ENCODE measurements at regions not wholly inside any gene's neighbourhood (a gene's known extent, or its start where the extent isn't known, plus 50 kb on each side); places are given as distances from the start of the nearest gene placed in this dataset.
"Not testable (repeated sequence)": the region's sequence is repeated elsewhere in the genome, so short reads cannot be mapped to it uniquely, and the experiment has no call there.

GRCh38 chr6:113679051-113679450 is 178.1 kb upstream of the MARCKS start:
- DNase-seq, result no peak
- Mint-ChIP-seq H3K4me3 (no peak overlapping the region), H3K9me3 (no peaks in the 10 kb centered on the region), H3K36me3 (ENCODE audit: low read depth) (no peaks in the 10 kb centered on the region), H3K27ac (peak overlapping the region; percentile 42), H3K27me3 (ENCODE audit: low read depth, poor library complexity) (no peaks in the 10 kb centered on the region), H3K4me1 (peaks cover 11% of the 10 kb centered on the region)
- no peak for TF ChIP-seq CTCF (IDR thresholded peaks at IDR 0.05)

DNA sequence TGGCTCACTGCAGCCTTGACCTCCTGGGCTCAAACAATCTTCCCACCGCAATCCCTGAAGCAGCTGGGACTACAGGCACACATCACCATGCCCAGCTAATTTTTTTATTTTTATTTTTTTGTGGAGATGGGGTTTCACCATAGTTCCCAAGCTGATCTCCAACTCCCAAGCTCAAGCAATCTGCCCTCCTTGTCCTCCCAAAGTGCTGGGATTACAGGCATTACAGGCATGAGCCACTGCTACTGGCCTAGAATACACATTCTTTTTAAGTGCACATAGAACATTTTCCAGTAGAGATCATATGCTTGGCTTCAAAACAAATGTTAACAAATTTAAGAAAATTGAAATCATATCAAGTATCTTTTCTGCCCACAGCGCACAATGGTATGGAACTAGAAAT is 176.8 kb upstream of the MARCKS start:
- DNase-seq, result no peak
- no peak overlapping the region for H3K27ac Mint-ChIP-seq
- TF ChIP-seq CTCF (IDR thresholded peaks at IDR 0.05), result no peak
- no peaks in the 10 kb centered on the region for H3K9me3 Mint-ChIP-seq
- H3K4me1 Mint-ChIP-seq, result peaks cover 11% of the 10 kb centered on the region
- no peaks in the 10 kb centered on the region for H3K36me3 Mint-ChIP-seq (ENCODE audit: low read depth)
- no peak overlapping the region for H3K4me3 Mint-ChIP-seq
- H3K27me3 Mint-ChIP-seq (ENCODE audit: low read depth, poor library complexity), result no peaks in the 10 kb centered on the region

DNA sequence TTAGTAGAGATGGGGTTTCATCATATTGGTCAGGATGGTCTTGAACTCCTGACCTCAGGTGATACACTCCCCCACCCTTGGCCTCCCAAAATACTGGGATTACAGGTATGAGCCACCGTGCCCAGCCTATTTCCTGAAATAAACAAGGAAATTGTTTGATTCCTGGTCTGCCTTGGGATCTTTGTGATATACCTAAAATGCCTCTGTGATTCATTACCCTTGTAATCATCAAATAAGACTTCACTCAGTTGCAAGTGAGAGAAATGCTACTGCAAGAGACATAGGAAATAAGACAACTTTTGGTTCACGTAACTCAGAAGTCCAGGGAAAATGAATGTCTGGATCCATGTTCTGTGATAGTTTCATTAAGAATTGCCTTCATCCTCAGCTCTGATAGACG is 173.2 kb upstream of the MARCKS start:
- H3K36me3 Mint-ChIP-seq (ENCODE audit: low read depth), result no peaks in the 10 kb centered on the region
- no peak for TF ChIP-seq CTCF (IDR thresholded peaks at IDR 0.05)
- H3K9me3 Mint-ChIP-seq, result no peaks in the 10 kb centered on the region
- DNase-seq, result no peak
- H3K27me3 Mint-ChIP-seq (ENCODE audit: low read depth, poor library complexity), result peaks cover 3% of the 10 kb centered on the region
- no peak overlapping the region for H3K4me3 Mint-ChIP-seq
- no peak overlapping the region for H3K27ac Mint-ChIP-seq
- no peaks in the 10 kb centered on the region for H3K4me1 Mint-ChIP-seq

GRCh38 chr6:113684382-113684901 is 172.7 kb upstream of the MARCKS start:
- no peak for TF ChIP-seq CTCF (IDR thresholded peaks at IDR 0.05)
- peaks cover 3% of the 10 kb centered on the region for H3K27me3 Mint-ChIP-seq (ENCODE audit: low read depth, poor library complexity)
- no peaks in the 10 kb centered on the region for H3K4me1 Mint-ChIP-seq
- DNase-seq, result no peak
- no peak overlapping the region for H3K27ac Mint-ChIP-seq
- H3K36me3 Mint-ChIP-seq (ENCODE audit: low read depth), result no peaks in the 10 kb centered on the region
- H3K4me3 Mint-ChIP-seq, result no peak overlapping the region
- no peaks in the 10 kb centered on the region for H3K9me3 Mint-ChIP-seq

DNA sequence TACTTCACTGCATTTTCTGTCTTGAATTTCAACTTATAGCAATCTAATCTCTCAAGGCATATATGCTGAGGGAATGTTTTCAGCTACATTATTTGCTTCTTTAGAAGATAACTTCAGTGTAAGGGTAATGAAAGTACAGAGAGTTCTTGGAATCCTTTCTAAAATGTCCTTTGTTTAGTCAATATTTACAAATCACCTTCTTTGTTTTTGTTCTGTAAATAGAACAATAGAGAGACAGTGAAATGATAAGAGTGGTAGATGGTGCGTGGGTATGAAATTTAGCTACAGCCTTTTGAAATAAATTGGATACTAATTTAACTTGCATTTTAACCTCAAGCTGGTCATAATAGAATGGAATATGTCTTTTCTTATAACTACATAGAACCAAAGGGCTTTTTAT is 171.1 kb upstream of the MARCKS start:
- Mint-ChIP-seq H3K27me3 (ENCODE audit: low read depth, poor library complexity) (peaks cover 3% of the 10 kb centered on the region), H3K27ac (no peak overlapping the region), H3K9me3 (no peaks in the 10 kb centered on the region), H3K36me3 (ENCODE audit: low read depth) (no peaks in the 10 kb centered on the region), H3K4me3 (no peak overlapping the region), H3K4me1 (no peaks in the 10 kb centered on the region)
- TF ChIP-seq CTCF (IDR thresholded peaks at IDR 0.05), result no peak
- DNase-seq, result no peak

DNA sequence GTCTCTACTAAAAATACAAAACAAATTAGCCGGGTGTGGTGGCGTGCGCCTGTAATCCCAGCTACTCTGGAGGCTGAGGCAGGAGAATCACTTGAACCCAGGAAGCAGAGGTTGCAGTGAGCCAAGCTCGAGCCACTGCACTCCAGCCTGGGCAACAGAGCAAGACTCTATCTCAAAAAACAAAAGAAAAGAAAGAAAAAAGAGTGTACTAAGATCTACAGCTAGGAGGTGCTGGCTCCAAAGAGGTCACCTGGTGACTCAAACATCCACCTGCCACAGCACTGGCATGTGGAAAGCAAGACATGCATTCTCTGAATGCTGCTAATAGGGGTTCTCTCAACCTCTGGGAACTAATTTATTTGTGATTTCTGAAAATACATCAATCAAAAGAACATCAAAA is 167.5 kb upstream of the MARCKS start:
- H3K4me3 Mint-ChIP-seq; H3K4me1 Mint-ChIP-seq; H3K27ac Mint-ChIP-seq; H3K36me3 Mint-ChIP-seq (ENCODE audit: low read depth); H3K9me3 Mint-ChIP-seq; H3K27me3 Mint-ChIP-seq (ENCODE audit: low read depth, poor library complexity); DNase-seq: not testable (repeated sequence)

Data from nephron progenitor cell (in vitro differentiated cells).